Activated B cell treated with CpG ODN at 0.5 μM for 24 hours (primary cell): ENCODE measurements at regions not wholly inside any gene's neighbourhood (a gene's known extent, or its start where the extent isn't known, plus 50 kb on each side); places are given as distances from the start of the nearest gene placed in this dataset.

ENCODE experiments used
- ATAC-seq: fragments of 200-7000 bp; cut with Tn5 transposase; one replicate; pipeline ENCODE4 v1.10.0; 2021; ENCODE audit warnings: low read depth, mild to moderate bottlenecking, moderate library complexity
- CTCF ChIA-PET: fragments of 350-600 bp; sonication (Branson Sonifier 250); formaldehyde crosslinking; loops from one replicate; lab custom pipeline; 2021; ENCODE audit warnings: antibody characterized with exemption; lab: Charles Lee
- POLR2A ChIA-PET: fragments of 350-600 bp; sonication (Branson Sonifier 250); formaldehyde crosslinking; loops from one replicate; lab custom pipeline; 2021; ENCODE audit warnings: antibody characterized with exemption; lab: Charles Lee
- DNase-seq: peaks from one replicate; pipeline ENCODE4 v3.0.0; 2022
- H3K27ac Mint-ChIP-seq: one replicate; pipeline ENCODE4 v1.8.0; 2020; ENCODE audit warnings: mixed read lengths
- H3K27me3 Mint-ChIP-seq: one replicate; pipeline ENCODE4 v1.8.0; 2021; ENCODE audit warnings: mixed read lengths
- H3K36me3 Mint-ChIP-seq: one replicate; pipeline ENCODE4 v1.8.0; 2021; ENCODE audit warnings: low read depth, mixed read lengths
- H3K4me1 Mint-ChIP-seq: one replicate; pipeline ENCODE4 v1.8.0; 2021; ENCODE audit warnings: mixed read lengths
- H3K4me3 Mint-ChIP-seq: one replicate; pipeline ENCODE4 v1.8.0; 2020; ENCODE audit warnings: mild to moderate bottlenecking, mixed read lengths
- H3K9me3 Mint-ChIP-seq: one replicate; pipeline ENCODE4 v1.8.0; 2020; ENCODE audit warnings: mixed read lengths
- CTCF ChIP-seq: fragments of 200-600 bp; IDR thresholded peaks from one replicate; pipeline ENCODE4 v1.8.0; 2022; ENCODE audit warnings: antibody characterized with exemption, mild to moderate bottlenecking
- intact Hi-C: fragments of 100-400 bp; cut with micrococcal nuclease; formaldehyde crosslinking; loops from one replicate; pipeline ENCODE4 v1.15.1; 2024

GRCh38 chr17:45688820-45689219, 95.3 kb upstream of the CRHR1 start:
- Mint-ChIP-seq H3K36me3 (no peaks in the 10 kb centered on the region), H3K4me1 (no peaks in the 10 kb centered on the region), H3K9me3 (no peaks in the 10 kb centered on the region), H3K4me3 (no peak overlapping the region), H3K27me3 (peaks cover 28% of the 10 kb centered on the region), H3K27ac (no peak overlapping the region)
- no peak for ATAC-seq
- no peak for DNase-seq
- no peak for TF ChIP-seq CTCF
- ChIA-PET POLR2A (no interaction called here), CTCF (no interaction called here)
- intact Hi-C loops, result no loop called here

- H3K36me3 Mint-ChIP-seq, result no peaks in the 10 kb centered on the region
- H3K27ac Mint-ChIP-seq, result no peak overlapping the region
- TF ChIP-seq CTCF, result no peak
- POLR2A ChIA-PET, result no interaction called here
- H3K4me3 Mint-ChIP-seq, result no peak overlapping the region
- CTCF ChIA-PET, result no interaction called here
- H3K9me3 Mint-ChIP-seq, result no peaks in the 10 kb centered on the region
- no peak for ATAC-seq
- intact Hi-C loops, result no loop called here
- DNase-seq, result no peak
- H3K27me3 Mint-ChIP-seq, result peaks cover 30% of the 10 kb centered on the region
- no peaks in the 10 kb centered on the region for H3K4me1 Mint-ChIP-seq
These were observed 94.7 kb upstream of the CRHR1 start for GRCh38 chr17:45689451-45689850.

- no peak for ATAC-seq
- TF ChIP-seq CTCF, result no peak
- H3K4me3 Mint-ChIP-seq, result no peak overlapping the region
These were observed 93.4 kb upstream of the CRHR1 start for GRCh38 chr17:45690625-45691275.

GRCh38 chr17:45692661-45693060, 91.5 kb upstream of the CRHR1 start:
- intact Hi-C loops, result loop anchor here (10.0 kb wide), 1 partner anchor 92 kb away; the partner anchor contains the start of gene CRHR1
- ChIA-PET CTCF (no interaction called here), POLR2A (no interaction called here)
- Mint-ChIP-seq H3K27me3 (peaks cover 38% of the 10 kb centered on the region), H3K36me3 (no peaks in the 10 kb centered on the region), H3K9me3 (no peaks in the 10 kb centered on the region), H3K4me1 (no peaks in the 10 kb centered on the region), H3K27ac (no peak overlapping the region), H3K4me3 (no peak overlapping the region)
- no peak for ATAC-seq
- DNase-seq, result no peak
- no peak for TF ChIP-seq CTCF

More at GRCh38 chr17:45690625-45691275, 93.4 kb upstream of the CRHR1 start:
- no peak for DNase-seq
- POLR2A ChIA-PET, result no interaction called here
- intact Hi-C loops, result loop anchor here (10.0 kb wide), 1 partner anchor 94 kb away; the partner anchor contains the start of gene CRHR1
- H3K4me1 Mint-ChIP-seq, result no peaks in the 10 kb centered on the region
- peaks cover 36% of the 10 kb centered on the region for H3K27me3 Mint-ChIP-seq
- no peak overlapping the region for H3K27ac Mint-ChIP-seq
- no peaks in the 10 kb centered on the region for H3K36me3 Mint-ChIP-seq
- no peaks in the 10 kb centered on the region for H3K9me3 Mint-ChIP-seq
- CTCF ChIA-PET, result no interaction called here

GRCh38 chr17:45693792-45694191, 90.3 kb upstream of the CRHR1 start:
- DNase-seq (no peak), ATAC-seq (no peak)
- Mint-ChIP-seq H3K4me3 (no peak overlapping the region), H3K4me1 (no peaks in the 10 kb centered on the region), H3K27me3 (peaks cover 42% of the 10 kb centered on the region), H3K36me3 (no peaks in the 10 kb centered on the region), H3K27ac (no peak overlapping the region), H3K9me3 (no peaks in the 10 kb centered on the region)
- POLR2A ChIA-PET, result no interaction called here
- no peak for TF ChIP-seq CTCF
- intact Hi-C loops, result loop anchor here (10.0 kb wide), 1 partner anchor 91 kb away; the partner anchor contains the start of gene CRHR1
- CTCF ChIA-PET, result no interaction called here
